ENCODE measurements at regions not wholly inside any gene's neighbourhood (a gene's known extent, or its start where the extent isn't known, plus 50 kb on each side); places are given as distances from the start of the nearest gene placed in this dataset.

- TF ChIP-seq CTCF (IDR thresholded peaks at IDR 0.05) (no peak), EZH2phosphoT487 (IDR thresholded peaks at IDR 0.05) (no peak)
Measured at GRCh38 chr4:151862766-151863165, 102.0 kb upstream of the GATB start.
